ENCODE measurements at regions not wholly inside any gene's neighbourhood (a gene's known extent, or its start where the extent isn't known, plus 50 kb on each side); places are given as distances from the start of the nearest gene placed in this dataset.
"Not testable (repeated sequence)": the region's sequence is repeated elsewhere in the genome, so short reads cannot be mapped to it uniquely, and the experiment has no call there.

DNA sequence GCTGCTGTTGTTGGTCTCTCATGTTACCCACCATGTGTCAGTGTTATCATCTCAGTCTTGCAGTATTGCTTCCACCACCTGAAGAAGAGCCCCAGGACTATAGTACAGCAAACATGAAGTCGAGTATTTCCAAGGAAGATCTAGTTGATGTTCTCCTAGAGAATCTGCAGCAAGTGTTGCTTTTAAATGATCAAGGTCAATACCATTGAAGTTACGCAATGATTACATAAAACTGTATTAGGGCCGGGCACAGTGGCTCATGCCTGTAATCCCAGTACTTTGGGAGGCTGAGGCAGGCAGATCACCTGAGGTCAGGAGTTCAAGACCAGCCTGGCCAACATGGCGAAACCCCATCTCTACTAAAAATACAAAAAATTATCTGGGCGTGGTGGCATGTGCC, 173.9 kb downstream of the TJP1 start:
- DNase-seq (ENCODE audit: low spot score); intact Hi-C loops (cut with DNase I); ATAC-seq: not testable (repeated sequence)

DNA sequence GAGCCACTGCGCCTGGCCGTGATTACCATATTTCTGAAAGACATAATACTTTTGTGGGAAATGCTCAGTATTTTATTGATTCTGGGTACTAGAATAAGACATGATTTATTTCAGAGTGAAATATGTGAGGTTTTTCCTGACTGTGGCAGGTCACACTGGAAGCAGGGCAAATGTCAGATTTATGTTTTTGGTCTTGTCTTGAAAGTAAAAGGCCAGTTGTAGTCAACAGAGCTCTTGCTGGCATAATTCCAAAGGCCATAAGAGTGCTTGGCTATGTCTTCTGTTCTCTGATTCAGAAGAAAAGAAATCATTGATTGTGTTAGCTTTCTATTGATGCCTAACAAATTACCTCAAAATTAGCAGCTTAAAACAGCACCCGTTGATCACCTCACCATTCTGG, 176.4 kb downstream of the TJP1 start:
- ATAC-seq (no peak), DNase-seq (ENCODE audit: low spot score) (no peak)
- intact Hi-C loops (cut with DNase I): no loop called here

DNA sequence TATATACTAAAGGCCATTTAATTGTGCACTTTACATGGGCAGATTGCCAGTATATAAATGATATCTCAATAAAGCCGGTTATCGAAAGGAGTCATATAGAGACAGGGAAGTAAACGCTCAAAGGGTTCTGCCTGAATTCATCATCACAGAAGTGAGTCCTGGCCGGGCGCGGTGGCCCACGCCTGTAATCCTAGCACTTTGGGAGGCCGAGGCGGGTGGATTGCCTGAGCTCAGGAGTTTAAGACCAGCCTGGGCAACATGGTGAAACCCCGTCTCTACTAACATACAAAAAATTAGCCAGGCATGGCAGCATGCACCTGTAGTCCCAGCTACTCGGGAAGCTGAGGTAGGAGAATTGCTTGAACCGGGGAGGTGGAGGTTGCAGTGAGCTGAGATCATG, 177.9 kb downstream of the TJP1 start:
- ATAC-seq; intact Hi-C loops (cut with DNase I); DNase-seq (ENCODE audit: low spot score): not testable (repeated sequence)

DNA sequence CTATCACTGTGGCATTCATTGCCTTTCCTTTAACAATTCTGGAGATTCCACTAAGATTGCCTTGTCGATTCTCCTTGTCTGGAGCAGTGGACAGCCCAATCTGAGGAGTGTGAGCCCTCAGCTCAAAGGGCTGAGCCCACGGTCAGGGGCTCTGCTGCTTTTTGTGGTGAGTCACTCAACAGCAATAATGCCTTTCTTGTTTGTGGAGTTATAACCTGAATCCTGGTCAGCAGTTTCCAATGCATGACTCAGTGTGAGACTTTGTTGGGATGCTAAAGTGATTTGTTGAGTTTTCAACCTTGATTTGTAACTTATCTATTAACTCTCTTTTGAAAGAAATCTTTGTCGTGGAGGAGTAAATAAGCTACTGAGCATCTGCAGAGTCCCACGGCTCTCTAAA, 183.5 kb downstream of the TJP1 start:
- DNase-seq (ENCODE audit: low spot score): no peak
- no peak for ATAC-seq
- intact Hi-C loops (cut with DNase I): no loop called here

DNA sequence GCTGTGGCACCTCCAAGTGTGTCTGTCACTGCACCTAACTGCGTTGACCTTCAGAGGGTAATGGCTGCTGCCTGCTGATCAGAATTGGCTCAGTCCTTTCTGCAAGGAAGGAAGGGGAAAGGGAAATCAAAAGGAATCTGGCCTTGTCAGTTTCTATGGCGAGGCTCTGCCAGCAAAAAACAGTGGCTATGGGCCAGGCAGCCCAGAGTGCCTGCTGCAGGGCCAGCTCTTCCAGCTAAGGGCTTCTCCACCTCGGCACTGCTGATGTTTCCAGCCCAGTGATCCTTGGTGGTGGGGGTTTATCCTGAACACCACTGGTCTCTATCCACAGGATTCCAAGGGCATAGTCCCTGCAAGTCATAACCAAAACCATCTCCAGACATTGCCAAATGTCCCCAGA, 184.3 kb downstream of the TJP1 start:
- no peak for ATAC-seq
- intact Hi-C loops (cut with DNase I): no loop called here
- no peak for DNase-seq (ENCODE audit: low spot score)

DNA sequence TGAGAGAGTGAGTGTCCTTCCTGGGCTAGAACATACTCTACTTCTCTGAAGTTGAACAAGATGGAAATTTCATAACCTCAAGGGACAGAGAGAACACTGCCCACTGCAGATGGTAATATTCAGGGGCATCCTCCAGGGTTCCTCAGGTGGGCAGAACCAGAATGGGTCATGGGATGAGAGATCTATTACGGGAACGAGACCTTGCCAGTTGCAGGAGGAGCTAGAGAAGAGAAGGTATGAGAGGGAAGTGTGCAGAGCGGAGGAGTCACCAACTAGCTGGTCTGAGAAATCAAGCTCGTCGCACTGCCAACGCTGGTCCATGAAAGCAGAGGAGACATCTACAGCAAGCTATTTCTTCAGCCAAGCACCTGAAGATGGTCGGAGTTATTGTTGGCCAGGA, 184.7 kb downstream of the TJP1 start:
- intact Hi-C loops (cut with DNase I): no loop called here
- ATAC-seq: no peak
- DNase-seq (ENCODE audit: low spot score): no peak

DNA sequence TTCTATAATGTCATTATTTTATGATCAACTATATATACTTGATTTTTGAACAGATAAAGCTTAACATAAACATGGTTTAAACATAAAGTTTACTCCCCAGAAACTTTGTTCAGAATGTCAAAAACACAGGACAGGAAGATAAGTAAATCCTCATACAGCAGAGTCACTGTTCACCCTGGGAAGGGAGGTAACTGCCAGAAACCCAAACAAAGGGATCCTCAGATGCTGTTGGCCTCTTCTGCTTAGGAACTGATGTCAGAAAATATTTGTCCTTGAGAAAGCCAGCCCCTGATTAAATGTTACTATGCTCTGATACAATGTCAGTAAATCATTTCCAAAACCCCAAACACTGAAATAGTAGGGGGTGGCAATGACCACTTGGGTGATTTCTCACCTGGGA, 185.3 kb downstream of the TJP1 start:
- intact Hi-C loops (cut with DNase I): no loop called here
- no peak for ATAC-seq
- DNase-seq (ENCODE audit: low spot score): no peak

DNA sequence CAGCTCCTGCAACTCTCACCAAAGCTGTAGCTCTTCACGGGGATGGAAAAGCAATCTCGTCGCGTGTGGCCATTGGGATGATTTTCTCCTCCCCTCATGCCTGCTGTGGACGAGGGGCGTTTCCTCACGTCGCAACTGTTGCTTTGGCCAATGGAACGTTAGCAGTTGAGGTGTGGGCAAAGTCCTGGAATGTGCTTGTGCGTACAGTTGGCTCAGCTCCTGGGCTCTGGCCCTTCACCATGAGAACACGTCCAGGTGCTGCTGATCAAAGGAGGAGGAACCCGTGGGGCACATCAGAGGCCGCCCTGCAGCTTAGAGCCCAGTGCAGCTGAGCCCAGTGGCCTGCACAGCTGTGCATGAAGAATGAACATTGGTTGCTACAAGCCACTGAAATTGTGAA, 186.1 kb downstream of the TJP1 start:
- intact Hi-C loops (cut with DNase I): no loop called here
- ATAC-seq (peak; percentile 20), DNase-seq (ENCODE audit: low spot score) (no peak)

DNA sequence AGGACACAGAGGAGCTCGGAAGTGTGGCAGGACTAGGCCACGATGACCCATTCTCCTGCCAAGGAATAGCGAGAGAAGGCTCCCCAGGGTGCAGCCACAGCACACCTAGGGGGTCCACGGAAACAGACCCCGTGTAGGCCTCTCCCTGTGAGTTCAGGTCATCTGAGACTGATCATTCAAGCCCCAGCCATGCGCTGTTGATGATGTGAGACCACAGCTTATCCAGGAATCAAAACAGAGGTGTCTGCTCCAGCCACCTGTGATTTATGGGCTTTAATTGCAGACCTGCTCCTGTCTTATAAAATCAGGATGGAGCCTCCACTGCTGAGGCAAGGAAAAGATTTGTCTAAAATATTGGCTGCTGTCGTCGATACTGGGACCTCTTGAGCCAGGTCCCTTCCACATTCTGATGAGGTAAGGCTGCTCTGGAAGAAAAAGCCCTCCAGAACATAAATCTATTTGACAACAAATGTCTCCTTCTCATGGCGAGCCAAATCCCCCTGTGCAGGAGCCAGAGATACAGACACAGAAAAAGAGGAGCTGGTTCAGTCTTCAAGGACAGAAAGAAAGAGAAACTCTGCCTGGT, 186.7 kb downstream of the TJP1 start:
- no peak for ATAC-seq

DNA sequence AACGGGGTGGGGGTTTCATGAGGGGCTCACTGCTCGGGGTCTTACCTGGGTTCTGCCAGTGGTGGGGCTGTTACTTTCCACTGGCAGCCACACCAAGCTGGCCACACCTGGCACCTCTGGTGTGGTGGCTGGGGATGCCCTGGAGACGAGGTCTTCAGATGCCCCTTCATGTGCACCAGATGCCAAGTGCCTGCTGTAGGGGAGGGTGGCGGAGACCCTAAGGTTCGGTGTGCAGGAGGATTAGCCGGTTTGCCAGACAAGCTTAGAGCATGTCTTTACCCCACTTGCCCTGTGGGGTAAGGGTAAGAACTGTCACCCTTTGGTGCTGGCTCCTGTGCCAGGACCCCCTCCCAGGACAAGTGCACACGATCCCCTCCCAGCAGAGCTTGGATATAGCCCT, 188.3 kb downstream of the TJP1 start:
- no peak for ATAC-seq
- intact Hi-C loops (cut with DNase I): no loop called here
- DNase-seq (ENCODE audit: low spot score): no peak

More for the DNA sequence above, 186.7 kb downstream of the TJP1 start:
- intact Hi-C loops (cut with DNase I): no loop called here
- DNase-seq (ENCODE audit: low spot score): no peak

DNA sequence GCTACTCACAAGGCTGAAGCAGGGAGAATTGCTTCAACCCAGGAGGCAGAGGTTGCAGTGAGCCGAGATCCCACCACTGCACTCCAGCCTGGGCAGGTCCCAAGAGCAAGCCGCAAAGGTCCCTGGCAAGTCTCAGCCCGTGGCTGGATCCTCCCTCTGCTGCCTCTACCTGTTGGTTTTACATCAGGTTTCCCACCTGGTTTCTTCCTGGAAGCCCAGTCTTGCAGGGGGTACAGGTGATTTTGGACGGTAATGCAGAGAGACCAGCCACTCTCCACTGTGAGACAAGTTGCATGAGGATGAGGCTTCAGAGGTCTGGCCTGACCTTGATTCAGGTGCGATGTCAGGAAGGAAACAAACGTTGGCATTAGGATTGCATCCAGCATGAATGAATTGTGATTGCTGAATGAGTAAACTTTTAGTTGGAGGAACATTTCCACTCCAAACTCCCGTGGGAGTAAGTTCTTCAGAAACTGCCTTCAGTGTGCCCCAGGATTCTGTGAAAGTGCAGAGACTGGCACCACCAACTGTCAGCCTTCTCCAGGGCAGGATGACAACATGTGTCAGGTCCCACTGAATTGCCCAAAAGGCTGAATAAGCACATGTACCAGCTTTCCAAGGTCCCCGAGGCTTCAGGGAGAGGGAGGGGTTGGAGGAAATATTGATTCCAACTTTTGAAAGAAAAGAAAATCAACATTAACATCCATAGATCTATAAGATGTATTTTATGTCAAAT, 189.4 kb downstream of the TJP1 start:
- DNase-seq (ENCODE audit: low spot score) (no peak), ATAC-seq (no peak)
- intact Hi-C loops (cut with DNase I): no loop called here

DNA sequence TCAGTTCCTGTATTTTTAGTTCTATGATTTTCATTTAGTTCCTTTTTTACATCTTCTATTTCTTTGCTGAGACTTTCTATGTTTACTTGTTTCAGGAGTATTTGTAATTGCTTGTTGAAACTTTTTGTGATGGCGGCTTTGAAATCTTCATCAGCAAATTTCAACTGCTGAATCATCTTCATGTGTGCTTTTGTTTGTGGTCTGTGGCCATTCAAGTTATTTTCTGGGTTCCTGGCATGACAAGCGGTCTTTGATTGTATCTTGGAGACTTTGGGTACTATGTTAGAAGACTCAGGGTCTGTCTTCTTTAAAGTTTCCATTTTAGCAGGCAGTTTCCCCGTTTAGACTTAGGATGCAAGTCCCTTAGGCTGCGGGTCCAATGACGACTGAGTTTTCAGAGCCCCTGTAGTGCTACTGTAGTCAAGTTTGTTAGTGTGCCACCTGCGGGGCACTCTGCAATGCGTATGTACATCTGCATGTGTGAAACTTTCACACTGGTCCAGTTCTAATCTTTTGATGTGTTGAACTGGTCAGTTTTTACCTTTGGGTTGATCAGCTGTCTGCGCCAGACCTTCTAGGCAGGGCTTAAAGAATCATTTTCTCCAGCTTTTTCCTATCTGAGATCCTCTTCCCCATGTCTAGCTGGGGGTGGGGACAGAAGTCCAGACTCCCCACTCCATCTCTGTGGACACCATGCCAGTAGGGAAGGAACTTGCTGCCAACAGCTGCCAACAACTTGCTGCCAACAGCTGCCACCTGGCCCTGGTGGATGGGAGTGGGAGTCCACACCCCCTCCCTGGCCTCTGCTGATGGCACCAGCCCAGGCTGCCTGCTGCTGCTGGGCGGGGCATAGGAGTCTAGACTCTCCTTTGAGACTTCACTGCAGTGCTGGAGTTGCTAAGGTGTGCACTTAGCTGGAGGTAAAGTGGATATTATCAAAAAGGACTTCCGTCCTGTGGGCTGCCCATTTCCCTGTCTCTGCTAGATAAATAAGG, 190.9 kb downstream of the TJP1 start:
- ATAC-seq (no peak), DNase-seq (ENCODE audit: low spot score) (no peak)
- intact Hi-C loops (cut with DNase I): no loop called here

DNA sequence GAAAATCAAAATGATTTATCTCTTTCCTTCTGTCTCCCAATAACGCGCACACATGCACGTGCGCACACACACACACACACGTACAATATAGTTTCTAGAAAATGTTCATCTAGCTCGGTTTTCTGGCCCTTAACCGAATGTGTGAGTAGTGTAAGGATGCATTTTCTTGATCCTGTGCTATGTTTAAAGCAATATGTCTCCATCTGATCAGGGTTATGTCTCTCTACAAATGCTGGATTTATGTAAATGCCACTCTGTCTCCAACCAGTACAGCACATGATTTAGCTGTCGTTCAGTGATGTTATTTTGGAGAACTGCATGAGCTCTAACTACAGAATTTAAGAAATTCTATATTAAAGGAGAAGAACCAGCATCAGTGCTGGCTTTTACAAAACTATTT, 198.0 kb downstream of the TJP1 start:
- intact Hi-C loops (cut with DNase I): no loop called here
- DNase-seq (ENCODE audit: low spot score): no peak
- no peak for ATAC-seq

DNA sequence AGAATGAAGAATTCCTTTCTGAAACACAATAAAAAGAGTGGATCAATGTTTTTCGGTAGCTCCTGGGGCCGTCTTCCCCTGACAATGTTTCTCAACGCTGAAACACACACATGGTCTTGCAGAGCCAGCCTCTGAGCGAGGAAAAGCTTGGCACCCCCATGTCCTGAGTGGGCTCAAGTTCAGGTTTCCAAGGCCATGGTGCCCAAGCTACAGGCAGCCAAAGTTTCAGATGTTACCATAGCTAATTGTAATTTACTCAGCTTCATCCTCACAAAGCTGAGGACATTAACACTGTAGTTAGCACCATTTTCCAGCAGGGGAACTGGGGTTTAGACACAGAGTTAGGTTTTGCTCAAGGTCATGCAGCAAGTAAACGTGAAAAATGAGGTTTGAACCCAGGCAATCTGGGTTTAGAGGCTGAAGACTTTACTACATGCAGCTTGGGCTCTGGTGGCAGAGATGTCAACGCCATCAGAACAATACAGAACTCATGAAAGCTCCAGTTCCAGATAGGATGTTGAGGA, 199.1 kb downstream of the TJP1 start:
- ATAC-seq (no peak), DNase-seq (ENCODE audit: low spot score) (no peak)

DNA sequence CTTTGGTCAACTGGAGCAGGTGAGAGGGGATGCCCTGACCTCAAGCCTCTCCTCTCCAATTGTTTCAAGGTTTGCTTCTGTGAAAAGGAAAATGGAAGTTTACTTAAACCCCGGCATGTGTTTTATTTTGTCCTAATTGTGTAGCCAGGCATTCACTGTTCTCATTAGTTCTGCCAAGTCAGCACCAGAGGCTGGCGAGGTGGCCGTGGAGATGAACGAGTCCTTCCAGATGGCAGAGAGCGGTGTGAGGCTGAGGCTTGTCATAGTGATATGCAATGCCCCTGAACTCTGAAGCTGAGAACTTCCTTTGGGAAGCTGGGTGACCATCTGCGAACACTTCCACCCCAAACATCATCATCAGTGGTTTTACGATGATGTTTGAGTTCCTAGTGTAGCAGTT, 199.6 kb downstream of the TJP1 start:
- no peak for DNase-seq (ENCODE audit: low spot score)
- intact Hi-C loops (cut with DNase I): no loop called here
- no peak for ATAC-seq

More for the DNA sequence above, 199.1 kb downstream of the TJP1 start:
- intact Hi-C loops (cut with DNase I): no loop called here

DNA sequence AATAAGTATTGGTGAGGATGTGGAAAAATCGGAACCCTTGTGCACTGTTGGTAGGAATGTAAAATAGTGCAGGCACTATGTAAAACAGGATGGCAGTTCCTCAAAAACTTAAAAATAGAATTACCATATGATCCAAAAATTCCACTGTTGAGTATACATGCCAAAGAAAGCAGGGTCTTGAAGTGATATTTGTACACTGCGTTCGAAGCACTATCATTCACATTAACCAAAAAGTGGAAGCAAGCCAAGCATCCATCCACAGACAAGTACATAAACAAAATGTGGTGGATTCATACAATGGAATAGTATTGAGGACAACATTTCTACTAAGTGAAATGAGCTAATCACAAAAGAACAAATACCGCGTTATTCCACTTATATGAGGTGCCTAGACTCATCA, 200.7 kb downstream of the TJP1 start:
- intact Hi-C loops (cut with DNase I): no loop called here
- DNase-seq (ENCODE audit: low spot score) (no peak), ATAC-seq (no peak)

DNA sequence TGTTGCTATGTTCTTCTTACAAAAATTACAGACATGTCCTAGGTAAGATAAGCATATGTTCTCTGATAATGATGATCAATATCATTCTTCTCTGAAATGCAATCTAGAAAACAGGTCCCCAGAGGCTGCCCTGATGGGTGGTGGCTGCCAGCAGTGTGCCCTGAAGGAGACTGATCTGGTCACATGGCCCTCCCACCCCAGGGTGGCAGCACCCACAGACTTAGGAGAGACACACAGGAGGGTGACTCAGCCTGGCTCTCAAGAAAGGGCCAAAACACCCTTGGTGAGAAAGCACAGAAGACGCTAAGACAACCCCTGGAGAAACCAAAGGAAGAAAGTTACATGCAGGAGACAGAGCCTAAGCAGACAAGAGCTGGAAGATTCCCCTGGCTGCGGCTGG, 203.7 kb downstream of the TJP1 start:
- ATAC-seq (no peak), DNase-seq (ENCODE audit: low spot score) (no peak)
- intact Hi-C loops (cut with DNase I): no loop called here

DNA sequence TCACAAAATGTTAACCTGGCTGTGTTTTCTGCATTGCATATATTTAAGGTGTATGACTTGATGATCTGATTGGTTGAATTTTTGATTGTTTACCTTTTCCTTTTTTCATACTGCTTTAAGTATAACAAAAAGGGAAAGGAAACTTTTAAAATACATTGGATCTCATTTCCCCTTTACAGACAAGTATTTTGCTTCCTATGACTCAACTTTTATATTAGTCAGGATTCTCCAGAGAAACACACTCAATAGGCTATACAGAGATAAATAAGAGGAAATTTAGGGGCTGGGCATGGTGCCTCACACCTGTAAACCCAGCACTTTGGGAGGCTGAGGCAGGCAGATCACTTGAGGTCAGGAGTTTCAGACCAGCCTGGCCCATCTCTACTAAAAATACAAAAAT, 205.8 kb downstream of the TJP1 start:
- intact Hi-C loops (cut with DNase I): no loop called here
- ATAC-seq (no peak), DNase-seq (ENCODE audit: low spot score) (no peak)

DNA sequence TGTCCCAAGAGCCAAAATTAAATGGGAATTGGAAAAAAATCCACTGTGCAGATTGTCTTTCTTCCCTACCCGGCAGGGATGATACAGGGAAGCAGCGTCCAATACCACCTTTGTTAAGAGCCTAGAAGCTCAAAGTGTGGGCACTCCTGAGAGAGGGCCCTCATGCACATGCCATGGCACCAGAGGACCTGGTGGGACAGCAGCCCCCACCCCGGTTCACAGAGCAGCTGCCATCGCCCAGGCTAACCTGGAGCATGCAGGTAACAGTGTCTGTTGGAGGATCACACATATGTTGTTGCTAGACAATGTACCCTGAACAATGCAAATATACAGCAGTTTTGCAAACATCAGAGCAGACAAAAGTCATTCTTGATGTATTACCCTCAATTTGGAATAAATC, 206.5 kb downstream of the TJP1 start:
- DNase-seq (ENCODE audit: low spot score): no peak
- ATAC-seq: no peak
- intact Hi-C loops (cut with DNase I): no loop called here

DNA sequence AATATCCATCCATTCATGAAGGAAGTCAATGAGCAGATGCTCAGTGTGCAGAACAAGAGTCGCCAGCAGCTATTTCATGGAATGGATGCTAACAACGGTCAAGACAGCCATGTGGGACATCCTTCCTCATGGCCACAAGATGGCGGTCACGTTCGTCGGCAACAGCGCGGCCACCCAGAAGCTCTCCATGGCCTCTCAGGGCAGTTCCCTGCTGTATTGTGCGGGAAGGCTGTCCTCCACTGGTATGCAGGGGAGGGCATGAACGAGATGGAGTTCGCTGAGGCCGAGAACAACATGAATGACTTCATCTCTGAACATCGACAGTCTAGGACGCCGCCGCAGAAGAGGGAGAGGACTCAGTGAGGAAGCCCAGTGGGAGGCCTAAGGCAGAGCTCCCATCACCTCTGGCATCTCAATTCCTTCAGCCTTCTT, 208.3 kb downstream of the TJP1 start:
- intact Hi-C loops (cut with DNase I): no loop called here

More for the DNA sequence above, 208.3 kb downstream of the TJP1 start:
- ATAC-seq: no peak
- no peak for DNase-seq (ENCODE audit: low spot score)

Data from sciatic nerve (tissue), 2 donors.